H1 (cell line): ENCODE measurements at regions not wholly inside any gene's neighbourhood (a gene's known extent, or its start where the extent isn't known, plus 50 kb on each side); places are given as distances from the start of the nearest gene placed in this dataset.

Experiments used
- CTCF ChIA-PET: fragments of 300-600 bp; sonication (Branson Sonifier 250); formaldehyde crosslinking; loops from one replicate; lab custom pipeline; 2021; ENCODE audit not compliant: partially characterized antibody; lab: Charles Lee
- POLR2A ChIA-PET: fragments of 300-600 bp; sonication (Branson Sonifier 250); formaldehyde crosslinking; loops from one replicate; lab custom pipeline; 2021; ENCODE audit warnings: inconsistent platforms; ENCODE audit not compliant: partially characterized antibody; lab: Charles Lee
- DNase-seq, 2 experiments: peaks; one replicate each; pipeline versions ENCODE4 v3.0.0 to v3.0.0-alpha.2; 2010 to 2022; ENCODE audit warnings: low spot score in 2 of 2, low read depth in 1 of 2, mixed read lengths in 1 of 2
- FAIRE-seq: peaks from 2 replicates; lab custom pipeline; 2011; peaks lifted over from hg19 to GRCh38; lab: Jason Lieb, UNC
- H2AFZ ChIP-seq: 2 replicates; pipeline ENCODE4 v1.8.1; 2012; ENCODE audit warnings: low read length, inconsistent platforms
- H2AK5ac ChIP-seq: 2 replicates; pipeline ENCODE4 v1.6.1; 2013; ENCODE audit warnings: low read depth, low read length
- H2BK120ac ChIP-seq: replicated peaks from 2 replicates; pipeline ENCODE3; 2013; ENCODE audit warnings: low read depth, low read length, inconsistent platforms
- H2BK12ac ChIP-seq: 2 replicates; pipeline ENCODE4 v1.6.1; 2013; ENCODE audit warnings: low read depth, low read length
- H2BK15ac ChIP-seq: 2 replicates; pipeline ENCODE4 v1.6.1; 2013; ENCODE audit warnings: low read length
- H2BK20ac ChIP-seq: 2 replicates; pipeline ENCODE4 v1.6.1; 2013; ENCODE audit warnings: low read length
- H2BK5ac ChIP-seq: 2 replicates; pipeline ENCODE4 v1.6.1; 2013; ENCODE audit warnings: low read depth, low read length
- H3K14ac ChIP-seq: 2 replicates; pipeline ENCODE4 v1.6.1; 2013; ENCODE audit warnings: inconsistent platforms; ENCODE audit not compliant: insufficient read length
- H3K18ac ChIP-seq: 2 replicates; pipeline ENCODE4 v1.6.1; 2013; ENCODE audit warnings: low read length; ENCODE audit errors: extremely low read depth
- H3K23ac ChIP-seq: 2 replicates; pipeline ENCODE4 v1.6.1; 2013; ENCODE audit warnings: inconsistent platforms; ENCODE audit not compliant: insufficient read length
- H3K23me2 ChIP-seq: 2 replicates; pipeline ENCODE4 v1.6.1; 2013; ENCODE audit warnings: low read depth, low read length
- H3K27ac ChIP-seq: 2 replicates; pipeline ENCODE4 v1.6.1; 2011; ENCODE audit warnings: low read depth, low read length, inconsistent platforms
- H3K27me3 ChIP-seq, 4 experiments: replicated peaks in 1 of 4; 1 replicate in 1 of 4; 2 replicates in 3 of 4; pipeline versions ENCODE4 v1.6.1 to v1.8.1; 2011 to 2013; ENCODE audit warnings: low read length in 3 of 4, mild to moderate bottlenecking in 3 of 4, inconsistent platforms in 2 of 4, mixed read lengths in 2 of 4, moderate library complexity in 1 of 4; ENCODE audit not compliant: control insufficient read depth in 3 of 4, insufficient read depth in 3 of 4; ENCODE audit errors: extremely low read depth in 1 of 4
- H3K36me3 ChIP-seq, 4 experiments: 2 replicates each; pipeline versions ENCODE4 v1.6.1 to v1.8.1; 2011 to 2013; ENCODE audit warnings: mild to moderate bottlenecking in 4 of 4, low read length in 3 of 4, moderate library complexity in 2 of 4, control low read depth in 1 of 4, inconsistent platforms in 1 of 4; ENCODE audit not compliant: insufficient read depth in 4 of 4, control insufficient read depth in 2 of 4
- H3K4ac ChIP-seq: replicated peaks from 2 replicates; pipeline ENCODE3; 2013; ENCODE audit warnings: low read length, low read depth, mixed read lengths, inconsistent platforms; ENCODE audit not compliant: insufficient read length
- H3K4me1 ChIP-seq, 4 experiments: replicated peaks in 1 of 4; 1 replicate in 1 of 4; 2 replicates in 3 of 4; pipeline versions ENCODE4 v1.6.1 to v1.8.1; 2011 to 2013; ENCODE audit warnings: low read length in 3 of 4, inconsistent platforms in 2 of 4, mixed read lengths in 1 of 4; ENCODE audit not compliant: insufficient read depth in 4 of 4, control insufficient read depth in 3 of 4
- H3K4me2 ChIP-seq, 2 experiments: 2 replicates each; pipeline versions ENCODE4 v1.6.1 to v1.8.1; 2011 to 2013; ENCODE audit warnings: low read depth in 2 of 2, low read length in 2 of 2, control low read depth in 1 of 2, inconsistent platforms in 1 of 2, mild to moderate bottlenecking in 1 of 2; ENCODE audit not compliant: insufficient read depth in 1 of 2
- H3K4me3 ChIP-seq, 4 experiments: fragments of 200-600, 300-600 bp in 1 of 4; sonication (generic), shearing (Covaris generic), sonication (Bioruptor Twin) in 1 of 4; 2 replicates each; pipeline versions ENCODE4 v1.5.1 to v1.8.1; 2011 to 2016; ENCODE audit warnings: low read length in 4 of 4, low read depth in 3 of 4, control low read depth in 2 of 4, inconsistent platforms in 2 of 4, mild to moderate bottlenecking in 2 of 4, mixed read lengths in 1 of 4, moderate library complexity in 1 of 4; ENCODE audit not compliant: insufficient read depth in 2 of 4; ENCODE audit errors: extremely low read depth in 1 of 4
- H3K56ac ChIP-seq: replicated peaks from 2 replicates; pipeline ENCODE3; 2013; ENCODE audit warnings: low read depth, mild to moderate bottlenecking, mixed read lengths, low read length, inconsistent platforms; ENCODE audit not compliant: insufficient read length
- H3K79me1 ChIP-seq: 2 replicates; pipeline ENCODE4 v1.6.1; 2013; ENCODE audit warnings: low read depth, low read length, control low read depth
- H3K79me2 ChIP-seq, 2 experiments: 2 replicates each; pipeline versions ENCODE4 v1.6.1 to v1.8.1; 2012 to 2013; ENCODE audit warnings: low read length in 2 of 2, mild to moderate bottlenecking in 2 of 2, inconsistent platforms in 1 of 2; ENCODE audit not compliant: insufficient read depth in 2 of 2, control insufficient read depth in 1 of 2
- H3K9ac ChIP-seq, 4 experiments: replicated peaks in 1 of 4; 1 replicate in 1 of 4; 2 replicates in 3 of 4; pipeline versions ENCODE4 v1.6.1 to v1.8.1; 2011 to 2013; ENCODE audit warnings: low read depth in 3 of 4, low read length in 3 of 4, control low read depth in 2 of 4, mild to moderate bottlenecking in 2 of 4, moderate library complexity in 2 of 4, inconsistent platforms in 1 of 4; ENCODE audit errors: extremely low read depth in 1 of 4
- H3K9me3 ChIP-seq, 2 experiments: 2 replicates each; pipeline versions ENCODE4 v1.6.1 to v1.8.1; 2012 to 2013; ENCODE audit warnings: mild to moderate bottlenecking in 2 of 2, moderate library complexity in 2 of 2, control low read depth in 1 of 2, inconsistent platforms in 1 of 2, low read depth in 1 of 2, low read length in 1 of 2, mixed read lengths in 1 of 2; ENCODE audit not compliant: insufficient read depth in 2 of 2
- H4K20me1 ChIP-seq, 2 experiments: replicated peaks in 1 of 2; 2 replicates each; pipeline versions ENCODE3 to v1.8.1; 2011 to 2013; ENCODE audit warnings: inconsistent platforms in 2 of 2, low read length in 2 of 2, mild to moderate bottlenecking in 1 of 2; ENCODE audit not compliant: insufficient read depth in 2 of 2, control insufficient read depth in 1 of 2
- H4K5ac ChIP-seq: 2 replicates; pipeline ENCODE4 v1.6.1; 2013; ENCODE audit warnings: low read length, low read depth, mixed read lengths, inconsistent platforms; ENCODE audit not compliant: insufficient read length
- H4K8ac ChIP-seq: 2 replicates; pipeline ENCODE4 v1.8.0; 2013; ENCODE audit warnings: mild to moderate bottlenecking, moderate library complexity, low read length, inconsistent platforms; ENCODE audit not compliant: insufficient read depth; ENCODE audit errors: extremely low read depth
- H4K91ac ChIP-seq: replicated peaks from 2 replicates; pipeline ENCODE3; 2013; ENCODE audit warnings: low read length, mixed read lengths, inconsistent platforms; ENCODE audit not compliant: insufficient read length
- CREB1 ChIP-seq: IDR thresholded peaks from 2 replicates; pipeline ENCODE4 v1.6.1; 2012; ENCODE audit warnings: inconsistent platforms
- EGR1 ChIP-seq: IDR thresholded peaks from 2 replicates; pipeline ENCODE4 v1.6.1; 2011; ENCODE audit warnings: low read depth, low read length, borderline replicate concordance
- HDAC2 ChIP-seq, 2 experiments: fragments of 300-600 bp in 1 of 2; sonication (generic) in 1 of 2; IDR thresholded peaks; 2 replicates each; pipeline ENCODE4 v1.6.1; 2011 to 2012; ENCODE audit warnings: low read depth in 2 of 2, low read length in 2 of 2, mild to moderate bottlenecking in 2 of 2, moderate library complexity in 2 of 2, borderline replicate concordance in 1 of 2, inconsistent platforms in 1 of 2
- POLR2A ChIP-seq, 2 experiments: IDR thresholded peaks; 1 replicate in 1 of 2; 2 replicates in 1 of 2; pipeline ENCODE4 v1.6.1; 2011; ENCODE audit warnings: low read depth in 2 of 2, low read length in 2 of 2, mild to moderate bottlenecking in 2 of 2; ENCODE audit errors: control extremely low read depth in 1 of 2
- SIX5 ChIP-seq: IDR thresholded peaks from 2 replicates; pipeline ENCODE4 v1.6.1; 2011; ENCODE audit warnings: mild to moderate bottlenecking, low read depth, low read length
- YY1 ChIP-seq: IDR thresholded peaks from 2 replicates; pipeline ENCODE4 v1.6.1; 2011; ENCODE audit warnings: low read depth, mild to moderate bottlenecking, low read length
- WGBS, 2 experiments: shearing (Covaris generic) in 1 of 2; methylation state at CpG; one replicate each; pipeline versions ENCODE4 v1.1.6 to v1.1.7; 2013 to 2015; ENCODE audit warnings: low lambda C conversion rate in 2 of 2, mixed read lengths in 2 of 2, inconsistent platforms in 1 of 2, low coverage in 1 of 2, missing lambda C conversion rate in 1 of 2; ENCODE audit not compliant: insufficient replicate concordance in 2 of 2, insufficient coverage in 1 of 2, insufficient read length in 1 of 2; ENCODE audit errors: extremely low coverage in 1 of 2, missing lambda C conversion rate in 1 of 2; 5-methylcytosine and 5-hydroxymethylcytosine counted together

DNA sequence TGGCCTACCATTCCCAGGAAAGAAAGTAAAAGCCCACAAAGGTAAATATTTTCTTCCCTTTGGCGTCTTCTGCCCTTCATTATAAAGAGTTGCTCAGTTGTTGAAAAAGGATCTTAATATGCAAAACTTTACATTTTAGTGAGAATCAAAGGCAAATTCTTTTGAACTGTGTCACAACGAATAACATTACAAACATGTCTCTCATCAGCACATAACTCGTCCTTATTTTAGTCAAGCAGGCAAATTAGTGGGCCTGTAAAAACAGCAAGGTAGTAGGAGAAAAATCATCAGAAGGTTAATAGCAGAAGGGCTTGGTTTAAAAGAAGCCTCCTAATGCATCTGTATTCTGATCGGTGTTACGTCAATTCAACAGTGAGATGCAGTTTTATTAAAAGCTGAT lies 647.3 kb upstream of the DIPK2B start:
- FAIRE-seq (no peak), DNase-seq (no peak)
- H3K9ac ChIP-seq: no peak overlapping the region
- H3K27me3 ChIP-seq: no peaks in the 10 kb centered on the region
- TF ChIP-seq SIX5 (no peak), HDAC2 (IDR thresholded peaks at IDR 0.05; ENCODE audit: borderline replicate concordance in 1 of 2, low read depth in 2 of 2, low read length in 2 of 2) (no peak), EGR1 (no peak), POLR2A (IDR thresholded peaks at IDR 0.05; ENCODE audit: control extremely low read depth in 1 of 2, low read depth in 2 of 2, low read length in 2 of 2) (no peak), CREB1 (no peak), YY1 (no peak)
- H3K4me2 ChIP-seq: peak overlapping the region in 1 of 2 experiments; percentile 30; a peak in 1 of 4 replicates
- H2BK12ac ChIP-seq: no peak overlapping the region
- ChIA-PET POLR2A (interaction anchor here (1.6 kb wide), 1 partner anchor 10 kb away, joined by 5 read pairs; no protein-coding TSS in a partner anchor), CTCF (interaction anchor here (1.5 kb wide), 1 partner anchor 11 kb away, joined by 5 read pairs; no protein-coding TSS in a partner anchor)
- no peak overlapping the region for H4K8ac ChIP-seq
- H2AK5ac ChIP-seq: no peak overlapping the region
- H3K4me3 ChIP-seq: no peak overlapping the region
- no peaks in the 10 kb centered on the region for H3K9me3 ChIP-seq
- no peak overlapping the region for H3K27ac ChIP-seq
- 0 out of 2 replicates have a peak, but pooled peaks cover 2% of the 10 kb centered on the region for H3K23me2 ChIP-seq
- peaks cover 2 to 4% of the 10 kb centered on the region in 2 experiments for H4K20me1 ChIP-seq
- no peak overlapping the region for H3K23ac ChIP-seq
- H2BK120ac ChIP-seq: no peak overlapping the region
- no peak overlapping the region for H4K91ac ChIP-seq
- no peak overlapping the region for H3K18ac ChIP-seq
- H2AFZ ChIP-seq: no peak overlapping the region
- H4K5ac ChIP-seq: no peak overlapping the region
- peaks cover 15 to 79% of the 10 kb centered on the region in 2 experiments for H3K79me2 ChIP-seq
- H3K79me1 ChIP-seq: no peaks in the 10 kb centered on the region
- 93% methylated on average over 5 of the region's 5 CpGs; no CpG with 5 or more reads in 1 of the 2 experiments for WGBS, 2 experiments
- no peak overlapping the region for H3K14ac ChIP-seq
- H3K4me1 ChIP-seq: no peaks in the 10 kb centered on the region; a peak in 2 of 7 replicates
- peaks cover 11 to 59% (median 31%) of the 10 kb centered on the region in 4 experiments for H3K36me3 ChIP-seq
- H2BK5ac ChIP-seq: no peak overlapping the region
- no peak overlapping the region for H3K4ac ChIP-seq
- H2BK15ac ChIP-seq: no peak overlapping the region
- no peak overlapping the region for H3K56ac ChIP-seq
- H2BK20ac ChIP-seq: no peak overlapping the region
